Kidney (tissue), 13 donors: ENCODE measurements at regions not wholly inside any gene's neighbourhood (a gene's known extent, or its start where the extent isn't known, plus 50 kb on each side); places are given as distances from the start of the nearest gene placed in this dataset.

Experiments used
- DNase-seq, 5 donors: peaks; one replicate each; pipeline ENCODE4 v3.0.0-alpha.2; 2013 to 2020
- FAIRE-seq: peaks from 2 replicates; lab custom pipeline; 2012; peaks lifted over from hg19 to GRCh38; lab: Jason Lieb, UNC
- H3K27ac ChIP-seq, 2 donors: one replicate each; pipeline ENCODE4 v1.7.0; 2013; ENCODE audit warnings: low read depth in 2 of 2, low read length in 2 of 2, inconsistent platforms in 1 of 2
- H3K27me3 ChIP-seq: one replicate; pipeline ENCODE4 v1.7.1; 2013; ENCODE audit warnings: low read length, inconsistent platforms; ENCODE audit not compliant: control insufficient read depth, insufficient read depth
- H3K36me3 ChIP-seq, 3 donors: one replicate each; pipeline versions ENCODE4 v1.7.0 to v1.7.1; 2013; ENCODE audit warnings: low read length in 3 of 3, control low read depth in 1 of 3, inconsistent platforms in 1 of 3; ENCODE audit not compliant: insufficient read depth in 3 of 3, control insufficient read depth in 2 of 3
- H3K4me1 ChIP-seq, 3 donors: one replicate each; pipeline versions ENCODE4 v1.7.0 to v1.7.1; 2013; ENCODE audit warnings: low read length in 3 of 3, inconsistent platforms in 1 of 3, low read depth in 1 of 3; ENCODE audit not compliant: control insufficient read depth in 2 of 3, insufficient read depth in 2 of 3
- H3K4me3 ChIP-seq, 3 donors: one replicate each; pipeline versions ENCODE4 v1.7.0 to v1.8.1; 2013; ENCODE audit warnings: low read length in 3 of 3, control low read depth in 1 of 3, inconsistent platforms in 1 of 3
- H3K9ac ChIP-seq, 3 donors: one replicate each; pipeline versions ENCODE4 v1.7.0 to v1.7.1; 2013; ENCODE audit warnings: low read length in 3 of 3, control low read depth in 1 of 3, inconsistent platforms in 1 of 3
- H3K9me3 ChIP-seq, 3 donors: one replicate each; pipeline versions ENCODE4 v1.7.0 to v1.7.1; 2013; ENCODE audit warnings: low read length in 3 of 3, control low read depth in 1 of 3, inconsistent platforms in 1 of 3; ENCODE audit not compliant: control insufficient read depth in 2 of 3, insufficient read depth in 1 of 3
- intact Hi-C: fragments of 100-400 bp; cut with DNase I; formaldehyde crosslinking; loops from one replicate; pipeline ENCODE4 v1.11.1; 2022
- TF ChIP-seq, protein P1 (sequence below): IDR thresholded peaks from 3 replicates; pipeline ENCODE4 v1.5.1; 2012; ENCODE audit warnings: mild to moderate bottlenecking, moderate library complexity, borderline replicate concordance; ENCODE audit not compliant: insufficient read depth; ENCODE audit errors: extremely low read depth
- donor health status: control.
- donor health status: control.
- donor health status: control.
- donor health status: control.
- donor health status: control.
- donor health status: DM: yes; HTN: yes; CAD: no.
- donor health status: Normal renal cell carcinoma (clear cell type).

DNA sequence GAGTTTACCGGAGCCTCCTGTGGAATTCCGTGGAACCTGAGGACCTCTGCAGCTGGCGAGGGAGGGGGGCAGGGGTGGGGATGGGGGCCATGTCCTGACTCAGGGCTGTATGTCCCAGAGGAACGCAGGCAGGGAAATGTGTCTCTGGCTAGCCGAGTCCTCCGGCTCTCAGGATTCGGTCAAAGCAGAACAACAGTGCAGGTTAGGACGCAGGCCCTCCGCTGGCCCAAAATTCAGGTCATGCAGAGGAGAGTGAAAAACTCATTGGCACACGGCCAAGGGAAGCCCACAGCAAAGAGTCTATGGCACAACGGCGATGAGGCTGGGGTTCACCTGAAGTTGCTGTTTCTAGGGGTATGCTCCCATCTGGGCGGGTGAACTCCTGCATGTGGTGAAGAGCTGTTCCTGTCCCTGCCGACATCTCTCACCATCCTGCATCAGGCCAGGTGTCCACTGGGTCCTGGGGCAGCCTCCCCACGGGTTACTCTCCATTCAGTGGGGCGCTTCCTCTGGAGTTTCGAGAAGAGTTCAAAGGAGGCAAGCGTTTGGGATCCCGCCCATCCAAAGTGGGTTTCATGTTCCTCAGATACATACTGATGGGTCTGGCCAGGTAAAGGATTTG, 1055.3 kb downstream of the BRD1 start:
- Histone ChIP-seq H3K4me3 (no peak overlapping the region), H3K9ac (no peak overlapping the region), H3K9me3 (peaks cover 0 to 7% (median 3%) of the 10 kb centered on the region in 3 donors), H3K36me3 (no peaks in the 10 kb centered on the region), H3K4me1 (no peaks in the 10 kb centered on the region), H3K27me3 (no peaks in the 10 kb centered on the region), H3K27ac (no peak overlapping the region)
- FAIRE-seq (no peak), DNase-seq (no peak)
- TF ChIP-seq, protein P1, sequence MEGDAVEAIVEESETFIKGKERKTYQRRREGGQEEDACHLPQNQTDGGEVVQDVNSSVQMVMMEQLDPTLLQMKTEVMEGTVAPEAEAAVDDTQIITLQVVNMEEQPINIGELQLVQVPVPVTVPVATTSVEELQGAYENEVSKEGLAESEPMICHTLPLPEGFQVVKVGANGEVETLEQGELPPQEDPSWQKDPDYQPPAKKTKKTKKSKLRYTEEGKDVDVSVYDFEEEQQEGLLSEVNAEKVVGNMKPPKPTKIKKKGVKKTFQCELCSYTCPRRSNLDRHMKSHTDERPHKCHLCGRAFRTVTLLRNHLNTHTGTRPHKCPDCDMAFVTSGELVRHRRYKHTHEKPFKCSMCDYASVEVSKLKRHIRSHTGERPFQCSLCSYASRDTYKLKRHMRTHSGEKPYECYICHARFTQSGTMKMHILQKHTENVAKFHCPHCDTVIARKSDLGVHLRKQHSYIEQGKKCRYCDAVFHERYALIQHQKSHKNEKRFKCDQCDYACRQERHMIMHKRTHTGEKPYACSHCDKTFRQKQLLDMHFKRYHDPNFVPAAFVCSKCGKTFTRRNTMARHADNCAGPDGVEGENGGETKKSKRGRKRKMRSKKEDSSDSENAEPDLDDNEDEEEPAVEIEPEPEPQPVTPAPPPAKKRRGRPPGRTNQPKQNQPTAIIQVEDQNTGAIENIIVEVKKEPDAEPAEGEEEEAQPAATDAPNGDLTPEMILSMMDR, result no peak
- intact Hi-C loops, result no loop called here

DNA sequence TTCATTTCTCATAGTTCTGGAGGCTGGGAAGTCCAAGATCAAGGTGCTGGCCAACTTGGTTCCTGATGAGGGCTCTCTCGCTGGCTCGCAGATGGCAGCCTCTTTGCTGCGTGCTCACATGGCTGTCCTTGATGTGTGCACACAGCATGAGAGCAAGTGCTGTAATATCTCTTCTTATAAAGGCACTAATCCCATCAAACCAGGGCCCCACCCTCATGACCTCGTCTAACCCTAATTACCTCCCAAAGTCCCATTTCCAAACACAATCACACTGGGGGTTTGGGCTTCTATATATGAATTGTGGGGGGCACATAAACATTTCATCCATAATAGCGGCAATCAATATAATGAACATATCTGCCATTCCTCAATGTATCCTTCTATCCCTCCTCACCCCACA, 1062.1 kb downstream of the BRD1 start:
- Histone ChIP-seq H3K36me3 (no peaks in the 10 kb centered on the region), H3K27ac (no peak overlapping the region), H3K27me3 (no peaks in the 10 kb centered on the region), H3K4me3 (no peak overlapping the region), H3K4me1 (no peaks in the 10 kb centered on the region), H3K9me3 (peaks cover 0 to 10% (median 2%) of the 10 kb centered on the region in 3 donors), H3K9ac (no peak overlapping the region)
- no peak for DNase-seq
- no peak for FAIRE-seq
- TF ChIP-seq, protein P1, result no peak
- intact Hi-C loops, result no loop called here

DNA sequence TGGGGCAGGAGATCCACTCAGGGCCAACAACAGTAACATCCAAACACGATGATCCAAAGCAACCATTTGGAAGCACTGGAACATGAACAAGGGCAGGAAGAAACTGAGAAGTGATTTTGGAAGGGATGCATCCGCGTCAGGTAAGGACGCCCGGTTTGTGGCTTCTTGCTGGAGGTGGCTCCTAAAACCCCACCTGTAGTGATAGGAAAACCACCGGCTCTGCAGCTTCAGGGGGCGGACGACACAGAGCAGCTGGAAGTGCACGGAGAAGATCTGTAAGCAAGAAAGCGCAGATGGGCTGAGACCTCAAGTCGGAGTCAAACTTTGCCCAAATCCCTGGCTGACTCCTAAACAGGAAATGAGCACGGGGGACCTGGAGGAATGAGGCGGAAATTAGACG, 1066.1 kb downstream of the BRD1 start:
- Histone ChIP-seq H3K36me3 (no peaks in the 10 kb centered on the region), H3K9ac (no peak overlapping the region), H3K4me3 (no peak overlapping the region), H3K27ac (no peak overlapping the region), H3K27me3 (no peaks in the 10 kb centered on the region), H3K9me3 (peaks cover 0 to 5% (median 2%) of the 10 kb centered on the region in 3 donors), H3K4me1 (no peaks in the 10 kb centered on the region)
- TF ChIP-seq, protein P1, result no peak
- intact Hi-C loops, result no loop called here
- DNase-seq (peak in 1 of 5 donors; percentile 7), FAIRE-seq (no peak)
